GM11168 (cell line): ENCODE measurements at regions not wholly inside any gene's neighbourhood (a gene's known extent, or its start where the extent isn't known, plus 50 kb on each side); places are given as distances from the start of the nearest gene placed in this dataset.
"Not testable (repeated sequence)": the region's sequence is repeated elsewhere in the genome, so short reads cannot be mapped to it uniquely, and the experiment has no call there.

Experiments
- in situ Hi-C: fragments of 300-500 bp; cut with MboI; formaldehyde crosslinking; loops from one replicate; pipeline ENCODE4 v1.12.0; 2022; ENCODE audit warnings: low sequenced_read_pairs; ENCODE audit not compliant: unreplicated experiment

GRCh38 chr9:84054341-84055010 lies 73.9 kb downstream of the RMI1 start:
- in situ Hi-C loops: no loop called here

GRCh38 chr9:84057662-84058061 lies 77.1 kb downstream of the RMI1 start:
- in situ Hi-C loops: no loop called here

DNA sequence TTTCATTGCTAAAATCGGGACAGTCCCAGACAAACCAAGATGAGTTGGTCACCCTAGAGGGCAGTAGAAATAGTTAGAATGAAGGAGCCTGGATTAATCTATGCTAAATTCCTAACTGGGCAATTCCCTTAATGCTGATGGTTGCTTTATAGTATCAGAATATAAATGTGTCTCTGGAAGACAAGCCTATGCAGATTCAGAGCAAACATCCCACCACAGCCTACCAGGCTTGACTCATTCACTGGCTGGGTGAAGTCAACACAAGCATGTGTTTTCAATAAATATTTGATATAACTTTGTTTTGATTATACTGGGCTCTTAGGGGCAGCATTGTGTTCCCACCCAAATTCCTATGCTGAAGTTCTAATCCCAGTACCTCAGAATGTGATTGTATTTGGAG lies 79.3 kb downstream of the RMI1 start:
- in situ Hi-C loops: no loop called here

DNA sequence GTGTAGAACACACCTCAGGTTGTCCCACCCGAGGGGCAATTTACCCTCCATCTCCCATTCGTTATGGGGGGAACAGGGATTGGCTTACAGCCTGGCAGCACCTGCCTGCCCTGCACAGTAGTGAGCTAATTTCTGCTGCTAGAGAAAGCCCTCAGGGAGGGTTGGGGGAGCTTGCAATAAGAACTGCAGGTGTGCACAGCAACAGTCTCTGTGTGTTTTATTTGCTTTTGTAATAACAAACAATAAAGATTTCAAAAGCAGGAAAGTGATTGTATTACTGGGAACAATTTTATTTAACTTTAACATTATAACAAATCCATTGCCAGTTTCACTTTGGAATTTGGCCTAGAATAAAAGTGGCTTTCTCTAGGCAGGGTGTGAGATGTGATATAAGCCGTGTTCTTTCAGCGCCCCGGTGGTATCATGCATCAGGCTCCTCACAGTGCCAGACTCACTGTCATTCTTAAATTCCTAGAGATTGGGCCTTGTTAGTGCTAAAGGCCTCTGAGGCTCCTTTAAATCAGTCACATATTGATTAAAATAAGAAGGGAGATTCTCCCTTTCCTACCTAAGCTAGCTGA lies 81.1 kb downstream of the RMI1 start:
- in situ Hi-C loops: no loop called here

DNA sequence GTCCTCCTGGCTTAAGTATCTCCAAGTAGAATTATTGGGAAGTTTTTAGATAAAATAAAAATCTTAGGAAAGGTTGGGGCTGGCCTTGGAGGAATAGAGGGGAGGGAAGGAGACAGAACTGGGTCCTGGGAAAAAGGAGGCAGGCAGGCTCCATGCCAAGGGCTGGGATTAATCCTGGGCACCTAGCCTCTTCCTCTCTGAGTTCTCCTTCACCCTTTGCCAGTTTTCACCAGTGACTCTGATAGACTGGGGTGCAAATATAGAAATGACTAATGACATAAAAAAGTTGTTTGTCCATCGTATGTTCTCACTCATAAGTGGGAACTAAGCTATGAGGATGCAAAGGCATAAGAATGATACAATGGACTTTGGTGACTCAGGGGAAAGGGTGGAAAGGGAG lies 81.9 kb downstream of the RMI1 start:
- in situ Hi-C loops: no loop called here

DNA sequence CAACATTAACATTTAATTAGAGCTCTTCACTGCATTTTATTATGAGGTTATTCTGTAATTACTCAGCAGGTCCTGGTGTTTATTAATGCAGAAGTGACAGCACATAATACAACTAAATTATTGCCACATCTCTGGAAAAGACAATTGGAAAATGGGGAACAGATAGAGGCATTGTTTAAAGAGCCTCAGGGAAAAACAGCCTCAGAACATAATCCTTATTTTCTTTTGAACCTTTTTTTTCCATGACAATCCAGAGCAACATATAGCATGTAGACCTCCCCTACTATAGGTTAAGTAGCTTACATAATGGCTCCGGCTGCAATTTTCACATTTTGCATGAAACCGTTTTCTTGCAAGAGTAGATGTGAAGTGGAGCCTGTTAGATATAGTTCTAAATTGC lies 87.2 kb downstream of the RMI1 start:
- in situ Hi-C loops: no loop called here

GRCh38 chr9:84068872-84069271 lies 88.3 kb downstream of the RMI1 start:
- in situ Hi-C loops: no loop called here

DNA sequence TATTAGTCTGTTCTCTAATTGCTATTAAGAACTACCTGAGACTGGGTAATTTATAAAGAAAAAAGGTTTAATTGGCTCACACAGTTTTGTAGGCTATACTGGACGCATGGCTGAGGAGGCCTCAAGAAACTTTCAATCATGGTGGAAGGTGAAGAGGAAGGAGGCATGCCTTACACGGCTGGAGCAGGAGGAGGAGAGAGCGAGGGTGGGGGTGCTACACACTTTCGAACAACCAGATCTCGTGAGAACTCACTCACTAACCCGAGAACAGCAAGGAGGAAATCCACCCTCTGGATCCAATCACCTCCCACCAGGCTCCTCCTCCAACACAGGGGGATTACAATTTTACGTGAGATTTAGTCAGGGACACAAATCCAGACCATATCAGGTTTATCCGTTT lies 90.0 kb downstream of the RMI1 start:
- in situ Hi-C loops: no loop called here

GRCh38 chr9:84072621-84073180 lies 92.1 kb downstream of the RMI1 start:
- in situ Hi-C loops: no loop called here

GRCh38 chr9:84075004-84075403 lies 94.4 kb downstream of the RMI1 start:
- in situ Hi-C loops: no loop called here

DNA sequence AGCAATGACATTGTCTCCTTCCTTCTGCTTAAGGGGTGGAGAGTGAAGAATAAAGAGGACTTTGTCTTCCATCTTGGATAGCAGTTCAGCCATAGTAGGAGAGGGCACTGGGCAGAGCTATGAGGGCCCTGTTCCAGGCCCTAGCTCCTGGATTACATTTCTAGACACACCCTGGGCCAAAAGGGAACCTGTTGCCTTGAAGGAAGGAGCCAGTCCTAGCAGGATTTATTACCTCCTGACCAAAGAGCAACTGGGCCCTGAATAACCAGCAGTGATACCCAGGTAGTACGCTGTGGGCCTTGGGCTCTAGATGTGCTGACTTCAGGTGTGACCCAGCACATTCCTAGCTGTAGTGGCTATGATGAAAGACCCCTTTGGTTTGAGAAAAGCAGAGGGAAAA lies 95.8 kb downstream of the RMI1 start:
- in situ Hi-C loops: no loop called here

- in situ Hi-C loops: not testable (repeated sequence)
Observed at GRCh38 chr9:84077816-84078215, 97.2 kb downstream of the RMI1 start.

- in situ Hi-C loops: no loop called here
Observed at GRCh38 chr9:84079994-84080393, 99.4 kb downstream of the RMI1 start.

DNA sequence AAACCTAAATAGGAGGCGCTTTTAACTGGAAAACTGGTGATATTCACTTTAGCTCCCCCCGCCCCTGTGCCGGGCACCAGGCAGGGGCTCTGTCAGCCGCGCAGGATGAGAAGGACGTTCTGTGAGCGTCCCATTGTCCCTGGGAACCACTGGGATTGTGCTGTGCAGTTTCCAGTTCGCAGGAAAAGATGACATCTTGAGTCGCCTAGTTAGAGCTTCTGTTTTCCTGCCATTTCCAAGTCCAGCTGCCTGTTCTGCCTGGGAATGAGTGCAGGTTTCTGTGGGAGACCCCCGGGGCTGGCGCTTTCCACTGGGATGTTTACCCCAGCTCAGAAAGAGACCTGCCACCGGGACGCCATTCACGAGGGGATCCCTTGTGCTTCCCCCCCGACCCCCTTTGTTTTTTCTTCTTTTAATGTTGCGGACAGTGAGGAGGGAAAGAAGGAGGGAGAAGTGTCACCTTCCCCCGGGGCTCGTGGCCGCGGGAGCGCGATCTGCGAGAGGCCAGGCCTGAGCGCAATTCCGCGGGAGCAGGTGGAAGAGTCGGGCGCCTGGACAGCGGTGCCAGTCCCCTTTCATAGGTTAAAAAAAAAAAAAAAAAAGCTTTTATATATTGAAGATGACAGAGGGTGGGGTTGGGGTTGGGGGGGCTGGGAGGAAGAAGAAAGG lies 121.5 kb downstream of the RMI1 start:
- in situ Hi-C loops: no loop called here

- in situ Hi-C loops: no loop called here
Observed at GRCh38 chr9:84103651-84104377, 123.2 kb downstream of the RMI1 start.

- in situ Hi-C loops: no loop called here
Observed at GRCh38 chr9:84107081-84107480, 126.5 kb downstream of the RMI1 start.

DNA sequence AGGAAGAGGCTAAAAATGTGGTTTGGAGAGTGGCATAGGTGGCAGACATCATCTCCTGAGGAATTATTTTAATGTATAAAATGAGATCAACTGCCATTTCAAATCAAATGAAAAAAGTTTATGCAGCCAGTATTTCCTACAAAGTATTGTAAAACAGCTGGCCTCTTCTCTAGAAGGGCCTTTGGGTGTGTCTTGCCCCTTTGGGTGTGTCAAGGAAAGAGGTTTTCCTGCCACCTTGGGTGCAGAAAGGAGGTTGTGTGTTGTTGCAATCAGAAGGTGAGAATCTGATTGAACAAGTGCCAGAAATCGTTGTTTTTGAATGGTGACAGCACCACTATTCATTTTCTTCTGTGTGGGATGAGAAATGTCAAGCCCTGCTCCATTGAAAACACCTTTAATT lies 127.4 kb downstream of the RMI1 start:
- in situ Hi-C loops: no loop called here

DNA sequence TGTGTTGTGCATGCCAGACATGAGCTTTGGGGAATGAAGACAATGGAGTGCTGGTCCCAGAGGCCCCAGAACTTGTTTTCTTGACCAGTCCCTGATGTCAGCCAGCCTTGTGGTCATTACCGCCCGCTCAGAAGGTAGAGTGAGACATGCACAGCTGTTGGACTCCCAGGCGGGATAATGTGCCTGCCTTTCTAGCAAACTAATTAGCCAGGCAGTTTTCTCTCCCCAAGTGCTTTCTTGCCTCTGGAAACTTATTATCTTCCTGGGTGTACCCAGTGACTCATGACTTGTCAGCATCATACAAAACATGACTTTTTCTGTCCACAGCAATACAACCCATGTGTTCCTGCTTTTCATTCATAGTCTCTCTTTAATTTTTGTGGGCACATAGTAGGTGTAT lies 131.1 kb downstream of the RMI1 start:
- in situ Hi-C loops: no loop called here

- in situ Hi-C loops: no loop called here
Observed at GRCh38 chr9:84121991-84122523, 141.5 kb downstream of the RMI1 start.

DNA sequence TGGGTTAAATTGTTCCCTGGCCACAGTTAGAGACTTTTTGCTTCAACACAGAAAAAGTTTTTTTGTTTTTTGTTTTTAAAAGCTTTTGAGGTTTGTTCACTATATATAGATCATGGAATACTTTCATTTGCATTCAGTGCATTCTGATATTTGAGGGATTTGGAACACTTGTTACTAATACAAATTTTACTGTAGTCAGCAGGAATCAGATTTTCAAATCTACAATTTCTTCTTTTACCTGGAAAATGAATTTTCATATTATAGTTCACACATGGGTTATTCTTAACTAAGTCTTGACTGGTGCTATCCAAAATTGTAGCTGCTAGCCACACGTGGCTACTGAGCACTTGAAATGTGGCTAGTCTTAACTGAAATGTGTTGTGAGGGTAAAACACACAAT lies 142.0 kb downstream of the RMI1 start:
- in situ Hi-C loops: no loop called here
